MM.1S (cell line): ENCODE measurements at regions not wholly inside any gene's neighbourhood (a gene's known extent, or its start where the extent isn't known, plus 50 kb on each side); places are given as distances from the start of the nearest gene placed in this dataset.

Experiments used
- EZH2 ChIP-seq: fragments of 300-600 bp; sonication (generic); optimal IDR thresholded peaks from 2 replicates; pipeline ENCODE3; 2017; ENCODE audit warnings: low read depth, mild to moderate bottlenecking, antibody characterized with exemption, low read length, mixed read lengths
- EZH2phosphoT487 ChIP-seq: fragments of 300-600 bp; sonication (generic); IDR thresholded peaks from 2 replicates; pipeline ENCODE4 v1.6.1; 2018; ENCODE audit warnings: antibody characterized with exemption, low read length
- TF ChIP-seq, protein P1 (sequence below): fragments of 300-600 bp; sonication (generic); IDR thresholded peaks from 2 replicates; pipeline ENCODE4 v1.5.1; 2016; ENCODE audit warnings: antibody characterized with exemption, low read length, mixed read lengths

DNA sequence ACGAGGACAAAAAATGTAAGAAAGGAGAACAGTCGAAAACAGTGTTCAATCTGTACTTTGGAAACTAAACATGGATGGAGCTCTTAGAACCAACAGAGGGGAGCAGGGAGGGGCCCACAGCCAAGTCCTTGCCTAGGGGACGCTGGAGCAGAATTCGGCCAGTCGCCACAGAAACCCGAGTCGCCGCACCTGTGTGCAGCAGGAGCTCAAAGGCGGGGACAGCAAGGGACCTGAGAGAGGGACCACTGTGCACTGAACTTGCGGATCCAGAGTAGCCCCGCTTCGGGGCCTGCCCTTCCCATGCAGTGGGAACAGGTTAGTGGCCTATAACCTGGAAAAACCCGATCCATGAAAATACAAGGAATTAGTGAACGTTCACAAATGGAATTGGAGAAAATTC, 68.1 kb downstream of the SEC61G start:
- TF ChIP-seq, protein P1, sequence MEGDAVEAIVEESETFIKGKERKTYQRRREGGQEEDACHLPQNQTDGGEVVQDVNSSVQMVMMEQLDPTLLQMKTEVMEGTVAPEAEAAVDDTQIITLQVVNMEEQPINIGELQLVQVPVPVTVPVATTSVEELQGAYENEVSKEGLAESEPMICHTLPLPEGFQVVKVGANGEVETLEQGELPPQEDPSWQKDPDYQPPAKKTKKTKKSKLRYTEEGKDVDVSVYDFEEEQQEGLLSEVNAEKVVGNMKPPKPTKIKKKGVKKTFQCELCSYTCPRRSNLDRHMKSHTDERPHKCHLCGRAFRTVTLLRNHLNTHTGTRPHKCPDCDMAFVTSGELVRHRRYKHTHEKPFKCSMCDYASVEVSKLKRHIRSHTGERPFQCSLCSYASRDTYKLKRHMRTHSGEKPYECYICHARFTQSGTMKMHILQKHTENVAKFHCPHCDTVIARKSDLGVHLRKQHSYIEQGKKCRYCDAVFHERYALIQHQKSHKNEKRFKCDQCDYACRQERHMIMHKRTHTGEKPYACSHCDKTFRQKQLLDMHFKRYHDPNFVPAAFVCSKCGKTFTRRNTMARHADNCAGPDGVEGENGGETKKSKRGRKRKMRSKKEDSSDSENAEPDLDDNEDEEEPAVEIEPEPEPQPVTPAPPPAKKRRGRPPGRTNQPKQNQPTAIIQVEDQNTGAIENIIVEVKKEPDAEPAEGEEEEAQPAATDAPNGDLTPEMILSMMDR, result no peak
- TF ChIP-seq EZH2, result no peak
- TF ChIP-seq EZH2phosphoT487, result no peak
